HepG2 (cell line): ENCODE measurements at regions not wholly inside any gene's neighbourhood (a gene's known extent, or its start where the extent isn't known, plus 50 kb on each side); places are given as distances from the start of the nearest gene placed in this dataset.

Source experiments
- EP300 ChIP-seq, 3 experiments: sonication (generic) in 1 of 3; formaldehyde crosslinking in 1 of 3; IDR thresholded peaks; 2 replicates each; pipeline versions ENCODE4 v1.5.1 to v1.6.1; 2011 to 2020; ENCODE audit warnings: low read depth in 2 of 3, low read length in 2 of 3, borderline replicate concordance in 1 of 3, improper control_type of control experiment in 1 of 3, mild to moderate bottlenecking in 1 of 3, missing genetic modification reagents in 1 of 3, moderate library complexity in 1 of 3
- KDM5B ChIP-seq: sonication (generic); formaldehyde crosslinking; IDR thresholded peaks from 2 replicates; pipeline ENCODE4 v1.4.0; 2020; ENCODE audit warnings: missing genetic modification reagents, mild to moderate bottlenecking, borderline replicate concordance
- MYNN ChIP-seq: sonication (generic); formaldehyde crosslinking; IDR thresholded peaks from 2 replicates; pipeline ENCODE4 v1.4.0; 2020; ENCODE audit warnings: mild to moderate bottlenecking, low read depth, missing genetic modification reagents
- PITX1 ChIP-seq: sonication (generic); formaldehyde crosslinking; IDR thresholded peaks from 2 replicates; pipeline ENCODE4 v1.5.1; 2020; ENCODE audit warnings: mild to moderate bottlenecking, missing genetic modification reagents
- POGZ ChIP-seq: sonication (generic); formaldehyde crosslinking; IDR thresholded peaks from 2 replicates; pipeline ENCODE4 v1.4.0; 2020; ENCODE audit warnings: mild to moderate bottlenecking, missing genetic modification reagents
- PRPF4 ChIP-seq: fragments of 200-400 bp; formaldehyde crosslinking; IDR thresholded peaks from 2 replicates; pipeline ENCODE4 v1.6.1; 2016; ENCODE audit warnings: low read length, low read depth; ENCODE audit not compliant: poor library complexity, severe bottlenecking
- YY1 ChIP-seq: IDR thresholded peaks from 2 replicates; pipeline ENCODE4 v1.6.1; 2011; ENCODE audit warnings: low read length, low read depth, moderate library complexity, mild to moderate bottlenecking; ENCODE audit not compliant: insufficient read depth, insufficient replicate concordance
- ZBTB42 ChIP-seq: sonication (generic); formaldehyde crosslinking; IDR thresholded peaks from 2 replicates; pipeline ENCODE4 v1.5.0; 2020; ENCODE audit warnings: mild to moderate bottlenecking, missing genetic modification reagents
- ZNF20 ChIP-seq: sonication (generic); formaldehyde crosslinking; IDR thresholded peaks from 2 replicates; pipeline ENCODE4 v1.4.0; 2020; ENCODE audit warnings: mild to moderate bottlenecking, moderate library complexity, missing genetic modification reagents
- ZNF331 ChIP-seq: sonication (generic); formaldehyde crosslinking; IDR thresholded peaks from 2 replicates; pipeline ENCODE4 v1.4.0; 2020; ENCODE audit warnings: missing genetic modification reagents
- ZNF431 ChIP-seq: sonication (generic); formaldehyde crosslinking; IDR thresholded peaks from 2 replicates; pipeline ENCODE4 v1.9.0; 2022; ENCODE audit warnings: missing genetic modification reagents, low read depth, mild to moderate bottlenecking, borderline replicate concordance
- TF ChIP-seq, protein P1 (sequence below): sonication (generic); formaldehyde crosslinking; IDR thresholded peaks from 2 replicates; pipeline ENCODE4 v1.5.0; 2020; ENCODE audit warnings: mild to moderate bottlenecking, missing genetic modification reagents, moderate library complexity
- TF ChIP-seq, protein P2 (sequence below): sonication (generic); formaldehyde crosslinking; IDR thresholded peaks from 2 replicates; pipeline ENCODE4 v1.5.0; 2020; ENCODE audit warnings: missing genetic modification reagents, mild to moderate bottlenecking, borderline replicate concordance
- TF ChIP-seq, protein P3 (sequence below): sonication (generic); formaldehyde crosslinking; IDR thresholded peaks from 2 replicates; pipeline ENCODE4 v1.5.0; 2020; ENCODE audit warnings: mild to moderate bottlenecking, missing genetic modification reagents

DNA sequence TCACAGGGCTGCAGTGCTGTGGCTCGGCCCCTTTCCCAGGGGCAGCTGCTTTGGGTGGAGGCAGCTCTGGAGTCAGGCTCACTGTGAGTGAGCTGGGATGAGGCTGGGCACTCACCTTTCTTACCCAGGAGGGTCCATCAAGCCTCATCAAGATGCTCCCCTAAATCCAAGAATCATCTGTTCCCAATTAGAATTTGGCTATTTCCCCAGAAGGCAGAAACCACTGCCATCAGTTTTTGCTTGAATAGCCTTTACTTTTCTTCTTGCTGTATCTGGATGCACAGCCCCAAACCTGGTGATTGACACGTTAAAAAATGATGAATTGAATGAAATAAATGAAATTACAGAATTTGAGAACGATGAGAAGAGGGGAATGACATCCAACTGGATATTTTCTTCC lies 74.3 kb upstream of the LYZL1 start:
- no peak for TF ChIP-seq ZNF20
- TF ChIP-seq ZNF331 (CRISPR knock-in tag) = no peak
- TF ChIP-seq, protein P1, sequence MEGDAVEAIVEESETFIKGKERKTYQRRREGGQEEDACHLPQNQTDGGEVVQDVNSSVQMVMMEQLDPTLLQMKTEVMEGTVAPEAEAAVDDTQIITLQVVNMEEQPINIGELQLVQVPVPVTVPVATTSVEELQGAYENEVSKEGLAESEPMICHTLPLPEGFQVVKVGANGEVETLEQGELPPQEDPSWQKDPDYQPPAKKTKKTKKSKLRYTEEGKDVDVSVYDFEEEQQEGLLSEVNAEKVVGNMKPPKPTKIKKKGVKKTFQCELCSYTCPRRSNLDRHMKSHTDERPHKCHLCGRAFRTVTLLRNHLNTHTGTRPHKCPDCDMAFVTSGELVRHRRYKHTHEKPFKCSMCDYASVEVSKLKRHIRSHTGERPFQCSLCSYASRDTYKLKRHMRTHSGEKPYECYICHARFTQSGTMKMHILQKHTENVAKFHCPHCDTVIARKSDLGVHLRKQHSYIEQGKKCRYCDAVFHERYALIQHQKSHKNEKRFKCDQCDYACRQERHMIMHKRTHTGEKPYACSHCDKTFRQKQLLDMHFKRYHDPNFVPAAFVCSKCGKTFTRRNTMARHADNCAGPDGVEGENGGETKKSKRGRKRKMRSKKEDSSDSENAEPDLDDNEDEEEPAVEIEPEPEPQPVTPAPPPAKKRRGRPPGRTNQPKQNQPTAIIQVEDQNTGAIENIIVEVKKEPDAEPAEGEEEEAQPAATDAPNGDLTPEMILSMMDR (CRISPR knock-in tag) = no peak
- no peak for TF ChIP-seq YY1
- no peak for TF ChIP-seq PITX1 (CRISPR knock-in tag)
- no peak for TF ChIP-seq MYNN (CRISPR knock-in tag)
- no peak for TF ChIP-seq POGZ
- no peak for TF ChIP-seq EP300 (IDR thresholded peaks at IDR 0.05; ENCODE audit: low read depth in 2 of 2, low read length in 2 of 2)
- TF ChIP-seq EP300 (CRISPR knock-in tag; IDR thresholded peaks at IDR 0.05; ENCODE audit: borderline replicate concordance) = no peak
- TF ChIP-seq ZBTB42 (CRISPR knock-in tag) = no peak
- TF ChIP-seq, protein P2, sequence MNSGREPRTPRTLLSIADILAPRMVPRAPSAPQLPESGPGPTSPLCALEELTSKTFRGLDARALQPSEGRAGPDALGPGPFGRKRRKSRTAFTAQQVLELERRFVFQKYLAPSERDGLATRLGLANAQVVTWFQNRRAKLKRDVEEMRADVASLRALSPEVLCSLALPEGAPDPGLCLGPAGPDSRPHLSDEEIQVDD (CRISPR knock-in tag) = no peak
- TF ChIP-seq KDM5B (CRISPR knock-in tag) = no peak
- TF ChIP-seq ZNF431 (CRISPR knock-in tag) = no peak
- no peak for TF ChIP-seq PRPF4
- TF ChIP-seq, protein P3, sequence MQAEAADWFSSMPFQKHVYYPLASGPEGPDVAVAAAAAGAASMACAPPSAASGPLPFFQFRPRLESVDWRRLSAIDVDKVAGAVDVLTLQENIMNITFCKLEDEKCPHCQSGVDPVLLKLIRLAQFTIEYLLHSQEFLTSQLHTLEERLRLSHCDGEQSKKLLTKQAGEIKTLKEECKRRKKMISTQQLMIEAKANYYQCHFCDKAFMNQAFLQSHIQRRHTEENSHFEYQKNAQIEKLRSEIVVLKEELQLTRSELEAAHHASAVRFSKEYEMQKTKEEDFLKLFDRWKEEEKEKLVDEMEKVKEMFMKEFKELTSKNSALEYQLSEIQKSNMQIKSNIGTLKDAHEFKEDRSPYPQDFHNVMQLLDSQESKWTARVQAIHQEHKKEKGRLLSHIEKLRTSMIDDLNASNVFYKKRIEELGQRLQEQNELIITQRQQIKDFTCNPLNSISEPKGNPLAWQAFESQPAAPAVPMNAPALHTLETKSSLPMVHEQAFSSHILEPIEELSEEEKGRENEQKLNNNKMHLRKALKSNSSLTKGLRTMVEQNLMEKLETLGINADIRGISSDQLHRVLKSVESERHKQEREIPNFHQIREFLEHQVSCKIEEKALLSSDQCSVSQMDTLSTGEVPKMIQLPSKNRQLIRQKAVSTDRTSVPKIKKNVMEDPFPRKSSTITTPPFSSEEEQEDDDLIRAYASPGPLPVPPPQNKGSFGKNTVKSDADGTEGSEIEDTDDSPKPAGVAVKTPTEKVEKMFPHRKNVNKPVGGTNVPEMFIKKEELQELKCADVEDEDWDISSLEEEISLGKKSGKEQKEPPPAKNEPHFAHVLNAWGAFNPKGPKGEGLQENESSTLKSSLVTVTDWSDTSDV (CRISPR knock-in tag) = no peak
